HG03342 (cell line): ENCODE measurements at regions not wholly inside any gene's neighbourhood (a gene's known extent, or its start where the extent isn't known, plus 50 kb on each side); places are given as distances from the start of the nearest gene placed in this dataset.

Experiments
- ATAC-seq: cut with Tn5 transposase; IDR thresholded peaks from one replicate; pipeline ENCODE4 v1.9.1; 2021; ENCODE audit warnings: mild to moderate bottlenecking, moderate library complexity; ENCODE audit not compliant: unreplicated experiment

- ATAC-seq, result no peak
Measured at GRCh38 chr16:80427795-80428194, 113.0 kb upstream of the DYNLRB2 start.

GRCh38 chr16:80418517-80419355, 122.1 kb upstream of the DYNLRB2 start:
- ATAC-seq, result no peak

- ATAC-seq, result no peak
Measured at GRCh38 chr16:80417706-80418271, 123.0 kb upstream of the DYNLRB2 start.

- ATAC-seq, result no peak
Measured at GRCh38 chr16:80408014-80408413, 132.8 kb upstream of the DYNLRB2 start.

- no peak for ATAC-seq
Measured at GRCh38 chr16:80407265-80407987, 133.4 kb upstream of the DYNLRB2 start.

- no peak for ATAC-seq
Measured at GRCh38 chr16:80404847-80405246, 135.9 kb upstream of the DYNLRB2 start.

- no peak for ATAC-seq
Measured at GRCh38 chr16:80403894-80404293, 136.9 kb upstream of the DYNLRB2 start.

GRCh38 chr16:80390871-80391489, 149.8 kb upstream of the DYNLRB2 start:
- no peak for ATAC-seq

GRCh38 chr16:80390046-80390445, 150.7 kb upstream of the DYNLRB2 start:
- no peak for ATAC-seq

GRCh38 chr16:80389338-80389737, 151.5 kb upstream of the DYNLRB2 start:
- ATAC-seq, result no peak

- ATAC-seq, result no peak
Measured at GRCh38 chr16:80387318-80387921, 153.4 kb upstream of the DYNLRB2 start.

GRCh38 chr16:80384862-80385261, 155.9 kb upstream of the DYNLRB2 start:
- ATAC-seq, result no peak

GRCh38 chr16:80380514-80380913, 160.3 kb upstream of the DYNLRB2 start:
- ATAC-seq, result no peak

- ATAC-seq, result no peak
Measured at GRCh38 chr16:80377096-80377956, 163.5 kb upstream of the DYNLRB2 start.

GRCh38 chr16:80375973-80376372, 164.8 kb upstream of the DYNLRB2 start:
- ATAC-seq, result no peak

- no peak for ATAC-seq
Measured at GRCh38 chr16:80375513-80375912, 165.3 kb upstream of the DYNLRB2 start.

- no peak for ATAC-seq
Measured at GRCh38 chr16:80372341-80372740, 168.5 kb upstream of the DYNLRB2 start.

GRCh38 chr16:80369138-80369958, 171.4 kb upstream of the DYNLRB2 start:
- no peak for ATAC-seq

- no peak for ATAC-seq
Measured at GRCh38 chr16:80367037-80367658, 173.6 kb upstream of the DYNLRB2 start.
